Ovary (tissue), 3 donors: ENCODE measurements at regions not wholly inside any gene's neighbourhood (a gene's known extent, or its start where the extent isn't known, plus 50 kb on each side); places are given as distances from the start of the nearest gene placed in this dataset.
"Not testable (repeated sequence)": the region's sequence is repeated elsewhere in the genome, so short reads cannot be mapped to it uniquely, and the experiment has no call there.

ENCODE experiments used
- CTCF ChIP-seq, 3 donors: fragments of 450-650 bp in 2 of 3; fragments of 200-600 bp in 1 of 3; IDR thresholded peaks; one replicate each; pipeline versions ENCODE4 v1.5.1 to v1.8.0; 2016 to 2022; ENCODE audit warnings: antibody characterized with exemption in 3 of 3, mild to moderate bottlenecking in 1 of 3
- EP300 ChIP-seq: sonication (generic); formaldehyde crosslinking; IDR thresholded peaks from one replicate; pipeline ENCODE4 v1.6.1; 2017; ENCODE audit warnings: antibody characterized with exemption
- POLR2A ChIP-seq: fragments of 450-650 bp; IDR thresholded peaks from one replicate; pipeline ENCODE4 v1.6.1; 2017; ENCODE audit warnings: antibody characterized with exemption, mild to moderate bottlenecking, moderate library complexity
- donor health status: DM: no; HTN: no; CAD: no.

- not testable (repeated sequence) for TF ChIP-seq CTCF (IDR thresholded peaks at IDR 0.05); EP300; POLR2A
These were observed 121.2 kb downstream of the HNMT start for GRCh38 chr2:138085441-138085840.
